NCI-H774 (cell line): ENCODE measurements at regions not wholly inside any gene's neighbourhood (a gene's known extent, or its start where the extent isn't known, plus 50 kb on each side); places are given as distances from the start of the nearest gene placed in this dataset.

Experiments
- DNase-seq: peaks from one replicate; lab custom pipeline; 2025; lab: John Stamatoyannopoulos, UW

GRCh38 chr14:58697930-58698642 lies 60.3 kb downstream of the DACT1 start:
- no peak for DNase-seq

DNA sequence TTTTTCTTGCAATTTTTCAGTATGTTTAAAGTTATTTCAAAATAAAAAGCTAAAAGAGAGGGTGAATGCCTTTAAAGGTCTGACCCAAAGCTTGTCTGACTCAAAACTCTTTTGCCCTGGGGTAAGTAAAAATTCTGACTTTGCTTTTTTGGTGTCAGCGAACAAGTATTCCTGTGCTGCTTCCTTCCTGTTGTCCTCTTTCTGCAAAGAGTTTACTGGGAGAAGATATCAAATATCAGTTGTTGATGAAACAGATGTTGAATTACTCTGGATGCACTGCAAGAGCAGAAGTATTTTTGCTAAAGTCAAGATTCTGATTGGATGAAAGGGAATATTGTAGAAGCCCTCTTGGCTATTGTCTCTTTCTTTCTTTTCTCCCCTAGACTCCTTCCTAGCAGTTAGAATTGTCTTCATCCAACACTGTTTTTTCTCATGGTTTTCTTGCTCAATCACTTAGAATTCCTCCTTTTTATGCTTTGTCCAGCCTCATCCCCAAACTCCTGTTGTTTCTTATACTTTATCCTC lies 62.0 kb downstream of the DACT1 start:
- no peak for DNase-seq

GRCh38 chr14:58701156-58701555 lies 63.4 kb downstream of the DACT1 start:
- DNase-seq = no peak

GRCh38 chr14:58701604-58702003 lies 63.8 kb downstream of the DACT1 start:
- DNase-seq = no peak

DNA sequence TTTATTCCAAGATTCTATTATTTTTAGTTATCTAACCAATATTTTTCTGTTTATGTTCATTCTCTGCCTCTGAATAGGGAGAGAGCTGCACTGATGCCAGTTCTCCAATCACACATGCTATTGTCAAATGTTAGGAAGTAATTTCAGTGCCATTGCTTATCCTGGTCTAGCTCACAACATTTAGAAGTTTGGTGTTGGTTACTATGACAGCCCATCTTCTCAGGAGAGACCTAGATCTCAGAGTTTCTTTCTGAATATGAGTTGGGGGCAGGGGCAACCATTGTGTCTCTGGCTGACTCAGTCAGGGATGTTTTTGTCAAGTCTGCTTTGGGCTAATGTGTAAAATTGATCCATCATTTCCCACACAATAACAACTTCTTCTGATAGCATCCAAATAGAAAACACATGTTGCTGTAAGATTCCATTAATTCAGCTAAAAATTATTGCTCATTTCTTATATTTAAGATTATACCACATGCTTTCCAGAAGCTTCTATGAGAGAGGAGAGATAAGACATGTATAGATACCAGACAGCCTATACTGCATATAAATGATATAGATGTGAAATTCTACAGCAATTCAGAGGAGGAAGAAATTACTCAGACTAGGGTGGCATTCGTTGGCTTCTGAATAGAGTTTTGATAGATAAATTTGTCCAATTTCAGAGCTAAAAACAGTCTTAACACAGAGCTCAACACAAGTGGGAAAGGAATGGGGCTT lies 64.8 kb downstream of the DACT1 start:
- DNase-seq = no peak

- no peak for DNase-seq
Observed at GRCh38 chr14:58703161-58703506, 65.4 kb downstream of the DACT1 start.

GRCh38 chr14:58705066-58705465 lies 67.3 kb downstream of the DACT1 start:
- DNase-seq = no peak

DNA sequence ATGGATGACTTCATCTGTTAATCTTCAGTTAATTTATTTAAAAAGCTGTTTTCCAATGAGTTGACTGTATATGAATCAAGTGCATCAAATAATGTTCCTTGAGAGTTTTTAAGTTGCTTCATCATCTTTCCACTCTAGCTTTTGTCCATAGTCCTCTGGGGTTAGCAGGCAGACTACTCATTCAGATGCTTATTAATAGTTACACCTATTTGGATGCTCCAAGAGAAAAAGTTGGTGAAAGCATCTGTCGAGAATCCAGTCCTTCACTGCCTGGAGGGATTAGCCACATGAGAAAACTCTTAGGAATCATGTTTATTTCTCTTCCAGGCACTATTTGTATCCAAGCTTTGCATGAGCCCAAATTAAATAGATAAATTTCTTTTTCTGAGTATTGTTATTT lies 70.2 kb downstream of the DACT1 start:
- no peak for DNase-seq

- DNase-seq = no peak
Observed at GRCh38 chr14:58709949-58710348, 72.2 kb downstream of the DACT1 start.

DNA sequence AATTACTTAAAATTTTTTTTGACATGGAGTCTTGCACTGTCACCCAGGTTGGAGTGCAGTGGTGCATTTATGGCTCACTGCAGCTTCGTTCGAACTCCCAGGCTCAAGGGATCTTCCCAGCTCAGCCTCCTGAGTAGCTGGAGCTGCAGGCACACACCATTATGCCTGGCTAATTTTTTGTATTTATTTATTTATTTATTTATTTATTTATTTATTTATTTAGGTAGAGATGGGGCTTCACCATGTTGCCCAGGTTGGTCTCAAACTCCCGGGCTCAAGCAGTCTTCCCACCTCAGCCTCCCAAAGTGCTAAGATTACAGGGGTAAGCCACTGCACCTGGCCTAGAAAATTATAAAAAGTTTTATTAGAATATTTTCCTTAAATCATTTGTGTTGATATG lies 73.6 kb downstream of the DACT1 start:
- no peak for DNase-seq

DNA sequence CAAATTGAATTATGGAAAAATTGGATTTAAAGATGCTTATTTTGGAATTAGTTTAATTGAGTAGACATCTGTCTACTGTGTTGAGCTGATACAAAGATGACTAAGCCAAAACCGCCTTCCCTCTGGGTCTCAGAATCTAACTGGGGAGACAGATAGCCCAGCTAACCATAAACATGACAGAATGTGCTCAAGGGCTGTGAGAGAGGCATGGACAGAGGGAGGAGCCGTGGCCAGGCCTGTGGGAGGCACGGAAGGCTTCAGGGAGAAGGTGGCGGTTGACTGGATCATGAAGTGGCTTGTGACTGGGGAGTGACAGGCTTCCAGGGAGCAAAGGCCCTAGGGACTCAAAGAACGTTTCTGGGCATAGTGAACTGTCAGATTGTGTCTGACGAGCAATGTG lies 74.6 kb downstream of the DACT1 start:
- no peak for DNase-seq

DNA sequence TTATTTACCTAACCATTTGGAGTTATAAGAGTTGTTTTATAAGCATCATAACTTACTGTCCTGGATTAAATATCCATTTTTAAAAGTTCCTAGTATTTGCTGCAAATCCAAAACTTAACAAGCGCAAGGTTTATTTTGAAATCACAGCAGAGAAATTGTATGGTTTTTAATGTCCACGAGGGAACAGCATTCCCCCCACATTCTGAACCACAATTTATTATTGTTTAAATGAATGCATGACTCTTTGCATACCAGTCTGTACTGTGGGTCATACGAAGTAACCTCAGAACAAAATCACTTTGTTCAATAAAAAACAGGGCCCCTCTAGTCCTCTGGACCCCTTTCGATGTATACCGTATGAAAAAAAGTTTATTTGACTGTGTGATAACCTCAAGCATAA lies 75.9 kb downstream of the DACT1 start:
- DNase-seq = no peak

DNA sequence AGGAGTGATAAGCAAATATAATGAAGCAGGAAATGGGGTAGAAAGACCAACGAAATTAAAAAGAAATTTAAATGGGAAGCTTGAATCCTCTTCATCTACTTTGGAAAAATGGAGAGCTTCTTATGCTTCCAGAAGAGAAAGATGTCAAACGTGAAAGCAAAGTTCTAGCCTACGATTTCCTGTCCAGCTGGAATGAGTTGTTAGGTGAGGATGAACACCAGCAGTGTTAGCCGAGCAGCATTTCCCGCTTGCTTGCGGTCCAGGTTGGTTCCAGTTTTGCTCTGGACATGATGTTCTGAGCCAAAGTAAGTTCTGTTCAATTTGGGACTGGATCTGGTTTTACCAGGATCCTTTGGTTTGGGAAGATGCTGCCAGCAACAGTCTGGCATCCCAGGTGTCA lies 78.9 kb downstream of the DACT1 start:
- no peak for DNase-seq

- no peak for DNase-seq
Observed at GRCh38 chr14:58717211-58717610, 79.4 kb downstream of the DACT1 start.

DNA sequence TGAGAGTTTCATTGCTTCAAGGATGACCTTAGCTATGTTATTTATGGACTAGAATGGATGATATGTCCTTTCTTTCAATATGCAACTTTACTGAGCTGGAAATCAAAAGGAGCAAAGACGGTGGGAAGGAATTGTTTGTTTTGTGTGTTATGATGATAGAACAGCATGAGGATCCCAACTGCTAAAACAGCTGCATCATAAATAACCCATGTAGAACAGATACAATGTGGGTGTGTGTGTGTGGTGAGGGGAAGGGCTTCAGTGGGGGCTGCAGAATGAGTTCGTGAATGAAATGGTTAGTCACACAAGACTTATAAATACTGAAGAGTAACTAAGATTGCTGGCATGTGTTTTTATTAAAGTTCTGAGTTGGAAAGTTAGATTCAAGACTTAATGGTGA lies 80.1 kb downstream of the DACT1 start:
- DNase-seq = no peak

- no peak for DNase-seq
Observed at GRCh38 chr14:58718226-58719205, 80.8 kb downstream of the DACT1 start.

DNA sequence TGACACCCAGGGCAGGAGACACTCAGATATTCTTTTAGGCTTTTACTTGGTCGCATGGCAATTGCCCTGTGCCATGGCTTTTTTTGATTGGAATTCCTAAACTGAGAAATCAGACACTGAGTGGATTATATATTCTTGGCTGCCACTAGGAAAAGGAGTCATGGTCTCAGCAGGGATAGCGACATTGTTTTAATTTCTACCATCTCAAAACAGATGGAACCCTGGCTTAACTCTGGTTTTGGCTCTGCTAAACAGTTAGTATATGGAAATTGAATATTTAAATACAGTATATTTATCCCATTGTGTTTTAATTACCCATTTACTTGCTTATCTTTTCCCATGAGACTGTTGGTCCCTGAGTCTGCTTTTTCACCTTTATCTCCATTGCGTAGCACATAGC lies 84.0 kb downstream of the DACT1 start:
- DNase-seq = no peak

- DNase-seq = no peak
Observed at GRCh38 chr14:58722441-58722840, 84.7 kb downstream of the DACT1 start.

- no peak for DNase-seq
Observed at GRCh38 chr14:58724206-58724605, 86.4 kb downstream of the DACT1 start.

DNA sequence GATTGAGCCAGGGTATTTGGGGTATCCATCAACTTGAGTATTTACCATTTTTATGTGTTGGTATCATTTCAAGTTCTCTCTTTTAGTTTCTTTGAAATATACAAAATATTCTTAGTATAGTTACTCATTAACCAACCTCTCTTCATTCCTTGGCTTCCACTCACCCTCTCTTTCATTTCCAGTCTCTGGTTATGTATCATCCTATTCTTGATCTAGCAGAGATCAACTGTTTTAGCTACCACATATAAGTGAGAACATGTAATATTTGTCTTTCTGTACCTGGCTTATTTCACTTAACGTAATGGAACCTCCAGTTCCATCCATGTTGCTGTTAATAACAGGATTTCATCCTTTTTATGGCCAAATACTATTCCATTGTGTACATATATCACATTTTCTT lies 86.9 kb downstream of the DACT1 start:
- DNase-seq = no peak

GRCh38 chr14:58725226-58725625 lies 87.5 kb downstream of the DACT1 start:
- no peak for DNase-seq

GRCh38 chr14:58725871-58726270 lies 88.1 kb downstream of the DACT1 start:
- no peak for DNase-seq
